SK-N-MC (cell line): ENCODE measurements at regions not wholly inside any gene's neighbourhood (a gene's known extent, or its start where the extent isn't known, plus 50 kb on each side); places are given as distances from the start of the nearest gene placed in this dataset.

Experiments
- DNase-seq: peaks from one replicate; pipeline ENCODE4 v3.0.0-alpha.2; 2011; ENCODE audit warnings: low read depth, low spot score
- H3K27ac ChIP-seq: fragments of 200-600 bp; sonication (generic); 2 replicates; pipeline ENCODE4 v1.5.1; 2016; ENCODE audit warnings: mixed run types
- H3K36me3 ChIP-seq: fragments of 200-600 bp; sonication (generic); 2 replicates; pipeline ENCODE4 v1.6.1; 2017; ENCODE audit warnings: antibody characterized with exemption, low read length, mixed read lengths; ENCODE audit not compliant: insufficient read depth
- H3K4me3 ChIP-seq: fragments of 200-600 bp; sonication (generic); 2 replicates; pipeline ENCODE4 v1.5.1; 2016
- H3K9ac ChIP-seq: fragments of 200-600 bp; sonication (generic); 2 replicates; pipeline ENCODE4 v1.8.0; 2017; ENCODE audit warnings: mixed run types, mixed read lengths; ENCODE audit not compliant: insufficient read length
- H3K9me3 ChIP-seq: fragments of 200-600 bp; sonication (generic); 2 replicates; pipeline ENCODE4 v1.6.1; 2017; ENCODE audit warnings: low read depth, mild to moderate bottlenecking, antibody characterized with exemption, low read length, moderate library complexity, mixed read lengths
- EZH2 ChIP-seq: fragments of 200-600 bp; sonication (generic); IDR thresholded peaks from one replicate; pipeline ENCODE4 v1.6.1; 2017; ENCODE audit warnings: antibody characterized with exemption
- FOXP2 ChIP-seq: optimal IDR thresholded peaks from 2 replicates; pipeline ENCODE3; 2011; ENCODE audit warnings: mild to moderate bottlenecking, moderate library complexity; ENCODE audit not compliant: insufficient read depth; ENCODE audit errors: extremely low read length, control extremely low read depth
- POLR2AphosphoS5 ChIP-seq: IDR thresholded peaks from 2 replicates; pipeline ENCODE4 v1.6.1; 2012; ENCODE audit warnings: mild to moderate bottlenecking, low read depth, low read length, borderline replicate concordance

DNA sequence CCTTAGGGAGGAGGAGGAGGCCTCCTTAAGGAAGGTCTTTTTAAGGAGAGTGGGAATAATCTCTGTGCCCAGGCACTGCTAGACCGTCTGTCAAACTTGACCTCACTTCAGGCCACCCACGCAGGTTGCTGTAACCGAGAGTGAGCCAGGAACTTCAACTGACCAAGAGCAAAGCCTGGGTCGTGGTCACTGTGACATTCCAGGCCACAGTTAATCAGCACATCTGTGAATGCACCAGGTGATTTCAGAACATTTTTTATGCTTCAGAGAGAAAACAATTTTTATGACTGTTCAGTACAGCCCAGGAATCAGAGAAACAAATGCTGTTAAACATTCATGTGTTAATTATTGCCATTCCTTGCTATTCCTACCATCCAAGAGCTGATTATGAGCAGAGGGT, 226.6 kb upstream of the ASIC2 start:
- TF ChIP-seq EZH2 (no peak), FOXP2 (no peak), POLR2AphosphoS5 (no peak)
- Histone ChIP-seq H3K9me3 (no peaks in the 10 kb centered on the region), H3K27ac (no peak overlapping the region), H3K4me3 (no peak overlapping the region), H3K36me3 (no peaks in the 10 kb centered on the region), H3K9ac (peak overlapping the region; percentile 41)
- no peak for DNase-seq

DNA sequence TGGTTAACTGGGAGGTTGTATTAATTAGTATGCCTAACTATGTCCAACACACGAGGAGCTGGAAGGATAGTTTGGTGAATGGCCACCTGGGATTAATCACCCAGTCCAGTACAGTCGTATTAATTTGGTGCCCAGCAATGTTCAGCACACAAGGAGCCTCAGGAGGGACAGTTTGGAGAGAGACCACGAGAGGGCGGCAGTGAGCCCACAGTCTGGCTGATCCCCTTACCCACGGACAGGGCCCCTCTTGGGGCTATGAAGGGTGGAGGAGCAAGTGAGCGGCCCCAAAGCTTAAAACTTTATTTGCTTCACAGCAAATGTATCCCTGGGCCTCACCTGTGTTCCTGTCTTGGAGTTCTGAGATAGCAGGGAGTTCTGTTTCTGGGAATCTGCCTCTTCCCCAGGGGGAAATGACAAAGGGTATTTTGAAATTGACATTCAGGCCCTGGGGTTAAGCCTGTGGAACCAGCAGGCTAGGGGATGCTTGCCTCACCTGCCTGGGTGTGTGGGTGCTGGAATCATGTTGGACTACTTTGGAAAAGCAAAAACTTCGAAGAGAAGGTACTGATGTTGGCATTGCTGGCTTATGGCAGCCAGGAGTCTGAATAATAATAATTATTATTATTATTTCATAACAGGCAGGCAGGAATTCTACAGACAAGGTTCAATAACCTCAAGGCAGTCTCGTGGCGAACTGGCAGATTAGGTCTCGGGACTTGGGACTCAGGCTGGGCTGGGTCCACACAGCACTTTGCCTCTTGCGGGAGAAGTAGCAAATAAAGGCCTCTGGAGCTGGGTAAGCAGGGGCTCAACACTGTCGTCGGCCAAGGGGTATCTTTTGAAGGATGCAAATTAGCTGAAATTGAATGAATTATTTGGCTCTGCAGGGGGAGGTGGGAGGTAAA, 227.6 kb upstream of the ASIC2 start:
- Histone ChIP-seq H3K27ac (no peak overlapping the region), H3K9ac (peak overlapping the region; percentile 41), H3K4me3 (peak overlapping the region; percentile 32; the same call in 1 of the 2 replicates), H3K36me3 (no peaks in the 10 kb centered on the region), H3K9me3 (no peaks in the 10 kb centered on the region)
- DNase-seq, result peak; percentile 14
- TF ChIP-seq FOXP2, result no peak
- TF ChIP-seq POLR2AphosphoS5, result no peak
- TF ChIP-seq EZH2, result no peak

DNA sequence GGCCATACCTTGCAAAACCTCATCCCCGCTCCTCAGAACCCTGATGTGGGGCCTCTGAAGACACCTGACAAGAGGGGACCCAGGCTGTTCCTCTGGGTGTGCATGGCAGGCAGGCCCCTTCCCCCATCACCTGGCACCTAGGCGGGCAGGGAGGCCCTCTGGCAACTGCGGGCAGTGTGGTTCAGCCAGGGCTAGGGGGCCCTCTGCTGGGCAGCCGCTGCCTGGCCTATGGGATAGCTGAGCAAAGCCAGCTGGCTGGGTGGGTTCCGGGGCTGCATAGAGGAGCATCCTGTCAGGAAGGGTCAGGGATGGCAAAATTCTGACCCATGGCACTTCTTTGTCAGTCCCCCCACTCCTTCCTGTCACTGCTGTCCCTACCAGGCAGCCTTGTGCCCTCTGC, 228.7 kb upstream of the ASIC2 start:
- Histone ChIP-seq H3K9ac (no peak overlapping the region), H3K36me3 (no peaks in the 10 kb centered on the region), H3K9me3 (no peaks in the 10 kb centered on the region), H3K4me3 (no peak overlapping the region), H3K27ac (no peak overlapping the region)
- TF ChIP-seq POLR2AphosphoS5 (no peak), EZH2 (no peak), FOXP2 (no peak)
- DNase-seq, result no peak

DNA sequence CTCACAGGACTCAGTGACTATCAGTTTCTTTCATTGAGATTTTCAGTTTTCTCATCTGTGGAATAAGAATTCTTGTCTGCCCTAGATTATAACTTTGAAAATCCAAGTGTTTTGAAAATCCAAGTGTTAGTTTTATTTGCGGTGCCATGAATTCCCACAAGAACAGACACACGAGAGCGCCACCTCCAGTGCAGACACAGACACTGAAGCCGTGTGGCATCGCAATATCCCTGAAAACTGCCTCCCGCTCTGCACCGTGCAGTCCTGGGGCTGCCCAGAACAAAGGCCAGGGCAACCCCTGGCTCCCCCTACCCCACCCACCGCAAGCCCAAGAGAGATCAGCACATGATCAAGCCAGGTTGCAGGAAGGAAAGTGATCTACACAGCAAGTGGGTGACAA, 229.5 kb upstream of the ASIC2 start:
- Histone ChIP-seq H3K9me3 (no peaks in the 10 kb centered on the region), H3K27ac (no peak overlapping the region), H3K36me3 (no peaks in the 10 kb centered on the region), H3K4me3 (no peak overlapping the region), H3K9ac (no peak overlapping the region)
- DNase-seq, result no peak
- no peak for TF ChIP-seq FOXP2
- TF ChIP-seq POLR2AphosphoS5, result no peak
- TF ChIP-seq EZH2, result no peak

DNA sequence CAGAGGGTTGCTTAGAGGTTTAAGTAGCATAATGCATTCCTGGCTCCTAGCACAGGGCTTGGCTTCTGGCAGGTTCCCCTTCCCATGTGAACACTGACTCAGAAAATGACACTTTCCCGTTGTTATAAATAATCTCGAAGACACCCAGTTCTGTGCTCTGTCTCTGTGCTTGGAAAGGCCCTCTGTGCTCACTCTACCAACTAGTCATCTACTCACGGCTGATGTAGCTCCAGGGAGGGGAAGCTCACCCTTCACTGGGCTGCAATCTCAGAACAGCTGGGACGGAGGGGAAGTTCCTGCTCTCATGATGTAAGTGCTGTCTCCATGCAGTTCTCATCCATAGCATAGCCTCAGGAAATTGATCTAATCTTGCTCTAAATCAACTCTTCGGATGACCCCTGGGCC, 230.5 kb upstream of the ASIC2 start:
- H3K36me3 ChIP-seq, result no peaks in the 10 kb centered on the region
- TF ChIP-seq EZH2, result no peak
- TF ChIP-seq POLR2AphosphoS5, result no peak
- TF ChIP-seq FOXP2, result no peak
- DNase-seq, result no peak
- H3K27ac ChIP-seq, result no peak overlapping the region
- no peak overlapping the region for H3K9ac ChIP-seq
- no peaks in the 10 kb centered on the region for H3K9me3 ChIP-seq
- no peak overlapping the region for H3K4me3 ChIP-seq

DNA sequence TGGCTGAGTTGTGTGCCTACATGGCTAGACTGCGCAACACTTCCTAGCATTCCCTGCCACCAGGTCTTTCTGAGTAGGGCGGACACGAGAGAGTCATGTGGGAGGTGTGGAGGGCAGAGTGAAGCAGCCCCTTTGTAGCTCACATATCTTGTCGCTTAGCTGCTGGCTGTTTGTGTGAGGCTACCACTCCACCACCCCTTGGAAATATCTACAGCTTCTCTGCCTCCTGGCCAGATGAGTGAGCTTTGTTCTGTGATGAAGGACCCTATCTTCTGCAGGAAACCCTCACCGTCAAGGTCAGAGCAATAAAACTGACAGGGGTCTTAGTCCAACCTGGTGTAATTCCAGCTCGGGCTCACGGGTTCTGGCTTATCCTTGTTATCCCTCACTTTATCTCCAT, 232.1 kb upstream of the ASIC2 start:
- Histone ChIP-seq H3K9me3 (no peaks in the 10 kb centered on the region), H3K27ac (no peak overlapping the region)
- TF ChIP-seq POLR2AphosphoS5, result no peak

DNA sequence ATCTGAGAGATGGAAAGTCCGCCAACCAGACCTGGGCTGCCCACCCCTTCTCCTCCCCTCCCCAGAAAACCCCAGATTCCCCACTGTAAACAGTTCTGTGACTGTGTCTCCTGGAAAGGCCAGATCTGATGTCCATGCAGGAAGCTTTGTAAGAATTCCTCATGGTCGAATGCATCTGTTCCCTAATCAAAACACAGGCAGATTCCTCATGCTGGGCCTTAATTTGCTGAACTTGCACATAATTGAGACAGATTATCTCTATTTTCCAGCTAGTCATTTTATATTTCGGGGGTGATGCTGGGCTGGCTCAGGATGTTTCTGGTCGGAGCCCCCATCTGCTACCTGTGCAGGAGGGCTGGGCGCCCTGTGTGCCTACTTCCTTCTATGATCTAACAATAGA, 233.6 kb upstream of the ASIC2 start:
- no peaks in the 10 kb centered on the region for H3K9me3 ChIP-seq
- no peak overlapping the region for H3K4me3 ChIP-seq
- H3K9ac ChIP-seq, result no peak overlapping the region
- no peaks in the 10 kb centered on the region for H3K36me3 ChIP-seq
- no peak for DNase-seq
- H3K27ac ChIP-seq, result no peak overlapping the region
- TF ChIP-seq EZH2 (no peak), FOXP2 (no peak), POLR2AphosphoS5 (no peak)

More for the DNA sequence above, 232.1 kb upstream of the ASIC2 start:
- Histone ChIP-seq H3K4me3 (no peak overlapping the region), H3K36me3 (no peaks in the 10 kb centered on the region), H3K9ac (no peak overlapping the region)
- DNase-seq, result no peak

DNA sequence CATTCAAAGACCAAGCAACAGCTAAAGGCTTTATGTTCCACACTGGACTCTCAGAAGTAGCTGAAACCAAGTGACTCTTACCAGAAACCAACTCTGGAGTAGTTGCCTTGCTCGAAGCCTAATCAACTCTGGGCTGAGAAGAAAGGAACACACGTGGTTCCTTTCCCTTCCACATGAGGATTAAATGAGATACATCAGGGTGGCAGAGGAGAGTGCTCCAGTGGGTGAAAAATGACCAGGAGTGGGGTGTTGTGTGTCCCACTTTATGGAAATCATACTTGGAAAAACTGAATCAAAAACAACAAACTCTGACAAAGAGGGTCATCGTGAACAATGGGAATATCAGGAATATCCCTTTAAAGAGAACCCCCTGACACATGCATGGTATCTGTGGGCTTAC, 234.2 kb upstream of the ASIC2 start:
- Histone ChIP-seq H3K36me3 (no peaks in the 10 kb centered on the region), H3K9me3 (no peaks in the 10 kb centered on the region), H3K4me3 (no peak overlapping the region), H3K27ac (no peak overlapping the region), H3K9ac (no peak overlapping the region)
- no peak for DNase-seq
- TF ChIP-seq POLR2AphosphoS5, result no peak
- TF ChIP-seq EZH2, result no peak
- no peak for TF ChIP-seq FOXP2

DNA sequence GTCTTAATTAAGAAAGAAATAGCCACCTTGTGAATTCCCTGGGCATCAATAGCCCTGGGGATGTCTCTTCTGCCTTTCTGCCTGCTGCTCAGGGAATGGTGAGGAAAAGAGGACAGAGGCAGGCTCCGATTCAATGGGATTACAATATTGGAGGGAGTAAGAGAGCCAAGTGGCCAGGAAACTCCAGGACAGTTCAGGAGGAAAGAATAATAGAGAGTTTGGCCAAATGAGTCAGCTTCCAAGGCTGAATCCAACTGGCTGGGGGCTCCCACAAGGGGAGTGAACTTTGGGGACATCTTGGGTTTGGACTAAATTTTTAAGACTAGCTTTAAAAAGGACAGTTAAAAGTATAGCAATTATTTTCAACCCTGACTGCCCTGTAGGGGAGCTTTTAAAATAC, 235.8 kb upstream of the ASIC2 start:
- Histone ChIP-seq H3K36me3 (no peaks in the 10 kb centered on the region), H3K4me3 (no peak overlapping the region), H3K9me3 (no peaks in the 10 kb centered on the region), H3K9ac (no peak overlapping the region), H3K27ac (no peak overlapping the region)
- no peak for DNase-seq
- TF ChIP-seq POLR2AphosphoS5 (no peak), EZH2 (no peak), FOXP2 (no peak)
